ENCODE measurements at regions not wholly inside any gene's neighbourhood (a gene's known extent, or its start where the extent isn't known, plus 50 kb on each side); places are given as distances from the start of the nearest gene placed in this dataset.

DNA sequence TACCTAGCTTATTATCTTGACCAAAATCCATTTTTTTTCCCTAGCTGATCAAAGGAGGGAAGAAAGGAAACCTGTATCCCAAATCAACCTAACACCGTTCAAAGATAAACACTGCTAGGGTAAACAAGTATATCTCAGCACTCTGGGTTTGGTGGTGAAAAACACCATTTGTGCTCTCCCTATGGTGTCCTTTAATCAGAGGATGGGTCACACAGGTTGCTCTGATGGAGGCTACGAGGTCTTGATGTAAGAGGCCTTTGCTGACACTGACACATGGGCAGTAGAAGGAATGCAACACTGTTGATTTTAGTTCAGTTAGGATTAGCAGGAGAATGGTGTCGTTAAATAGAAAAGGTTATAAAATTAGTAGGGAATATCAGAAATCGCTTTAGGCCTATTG lies 179.3 kb downstream of the HDGFL1 start:
- Histone ChIP-seq H3K9me3 (ENCODE audit: control insufficient read depth, insufficient read depth, low read depth, low read length) (no peaks in the 10 kb centered on the region), H3K4me3 (ENCODE audit: low read depth, low read length) (no peak overlapping the region), H3K27ac (ENCODE audit: extremely low read depth, low read depth, low read length) (no peak overlapping the region), H3K4me1 (ENCODE audit: control insufficient read depth, insufficient read depth, low read length) (no peaks in the 10 kb centered on the region), H3K36me3 (ENCODE audit: control insufficient read depth in 2 of 2, insufficient read depth in 1 of 2, low read length in 2 of 2) (no peaks in the 10 kb centered on the region)
- POLR2A ChIA-PET = no interaction called here
- CTCF ChIA-PET = no interaction called here
- TF ChIP-seq RBAK (tag by site-specific recombination; IDR thresholded peaks at IDR 0.05) = no peak
- no peak for TF ChIP-seq ZNF670 (tag by site-specific recombination; IDR thresholded peaks at IDR 0.05; ENCODE audit: low read depth)
- no peak for TF ChIP-seq KLF1 (tag by site-specific recombination; IDR thresholded peaks at IDR 0.05)
- TF ChIP-seq, protein P1, sequence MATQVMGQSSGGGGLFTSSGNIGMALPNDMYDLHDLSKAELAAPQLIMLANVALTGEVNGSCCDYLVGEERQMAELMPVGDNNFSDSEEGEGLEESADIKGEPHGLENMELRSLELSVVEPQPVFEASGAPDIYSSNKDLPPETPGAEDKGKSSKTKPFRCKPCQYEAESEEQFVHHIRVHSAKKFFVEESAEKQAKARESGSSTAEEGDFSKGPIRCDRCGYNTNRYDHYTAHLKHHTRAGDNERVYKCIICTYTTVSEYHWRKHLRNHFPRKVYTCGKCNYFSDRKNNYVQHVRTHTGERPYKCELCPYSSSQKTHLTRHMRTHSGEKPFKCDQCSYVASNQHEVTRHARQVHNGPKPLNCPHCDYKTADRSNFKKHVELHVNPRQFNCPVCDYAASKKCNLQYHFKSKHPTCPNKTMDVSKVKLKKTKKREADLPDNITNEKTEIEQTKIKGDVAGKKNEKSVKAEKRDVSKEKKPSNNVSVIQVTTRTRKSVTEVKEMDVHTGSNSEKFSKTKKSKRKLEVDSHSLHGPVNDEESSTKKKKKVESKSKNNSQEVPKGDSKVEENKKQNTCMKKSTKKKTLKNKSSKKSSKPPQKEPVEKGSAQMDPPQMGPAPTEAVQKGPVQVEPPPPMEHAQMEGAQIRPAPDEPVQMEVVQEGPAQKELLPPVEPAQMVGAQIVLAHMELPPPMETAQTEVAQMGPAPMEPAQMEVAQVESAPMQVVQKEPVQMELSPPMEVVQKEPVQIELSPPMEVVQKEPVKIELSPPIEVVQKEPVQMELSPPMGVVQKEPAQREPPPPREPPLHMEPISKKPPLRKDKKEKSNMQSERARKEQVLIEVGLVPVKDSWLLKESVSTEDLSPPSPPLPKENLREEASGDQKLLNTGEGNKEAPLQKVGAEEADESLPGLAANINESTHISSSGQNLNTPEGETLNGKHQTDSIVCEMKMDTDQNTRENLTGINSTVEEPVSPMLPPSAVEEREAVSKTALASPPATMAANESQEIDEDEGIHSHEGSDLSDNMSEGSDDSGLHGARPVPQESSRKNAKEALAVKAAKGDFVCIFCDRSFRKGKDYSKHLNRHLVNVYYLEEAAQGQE (tag by site-specific recombination; IDR thresholded peaks at IDR 0.05) = no peak
- no peak for TF ChIP-seq ZBTB6 (tag by site-specific recombination; IDR thresholded peaks at IDR 0.05)
- TF ChIP-seq ZNF624 (tag by site-specific recombination; IDR thresholded peaks at IDR 0.05) = no peak
- TF ChIP-seq, protein P2, sequence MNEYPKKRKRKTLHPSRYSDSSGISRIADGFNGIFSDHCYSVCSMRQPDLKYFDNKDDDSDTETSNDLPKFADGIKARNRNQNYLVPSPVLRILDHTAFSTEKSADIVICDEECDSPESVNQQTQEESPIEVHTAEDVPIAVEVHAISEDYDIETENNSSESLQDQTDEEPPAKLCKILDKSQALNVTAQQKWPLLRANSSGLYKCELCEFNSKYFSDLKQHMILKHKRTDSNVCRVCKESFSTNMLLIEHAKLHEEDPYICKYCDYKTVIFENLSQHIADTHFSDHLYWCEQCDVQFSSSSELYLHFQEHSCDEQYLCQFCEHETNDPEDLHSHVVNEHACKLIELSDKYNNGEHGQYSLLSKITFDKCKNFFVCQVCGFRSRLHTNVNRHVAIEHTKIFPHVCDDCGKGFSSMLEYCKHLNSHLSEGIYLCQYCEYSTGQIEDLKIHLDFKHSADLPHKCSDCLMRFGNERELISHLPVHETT (tag by site-specific recombination; IDR thresholded peaks at IDR 0.05) = no peak
- no peak for TF ChIP-seq ZNF707 (tag by site-specific recombination; IDR thresholded peaks at IDR 0.05)
- no peak for TF ChIP-seq ZNF530 (tag by site-specific recombination; IDR thresholded peaks at IDR 0.05; ENCODE audit: low read depth)
- TF ChIP-seq HOXC10 (CRISPR knock-in tag; IDR thresholded peaks at IDR 0.05) = no peak
- TF ChIP-seq, protein P3, sequence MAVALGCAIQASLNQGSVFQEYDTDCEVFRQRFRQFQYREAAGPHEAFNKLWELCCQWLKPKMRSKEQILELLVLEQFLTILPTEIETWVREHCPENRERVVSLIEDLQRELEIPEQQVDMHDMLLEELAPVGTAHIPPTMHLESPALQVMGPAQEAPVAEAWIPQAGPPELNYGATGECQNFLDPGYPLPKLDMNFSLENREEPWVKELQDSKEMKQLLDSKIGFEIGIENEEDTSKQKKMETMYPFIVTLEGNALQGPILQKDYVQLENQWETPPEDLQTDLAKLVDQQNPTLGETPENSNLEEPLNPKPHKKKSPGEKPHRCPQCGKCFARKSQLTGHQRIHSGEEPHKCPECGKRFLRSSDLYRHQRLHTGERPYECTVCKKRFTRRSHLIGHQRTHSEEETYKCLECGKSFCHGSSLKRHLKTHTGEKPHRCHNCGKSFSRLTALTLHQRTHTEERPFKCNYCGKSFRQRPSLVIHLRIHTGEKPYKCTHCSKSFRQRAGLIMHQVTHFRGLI (tag by site-specific recombination; IDR thresholded peaks at IDR 0.05) = no peak
- no peak for TF ChIP-seq SCRT2 (tag by site-specific recombination; IDR thresholded peaks at IDR 0.05)
- no peak for TF ChIP-seq ZNF501 (tag by site-specific recombination; IDR thresholded peaks at IDR 0.05)
- no peak for TF ChIP-seq ZNF585B (tag by site-specific recombination; IDR thresholded peaks at IDR 0.05)
- TF ChIP-seq ZNF19 (tag by site-specific recombination; IDR thresholded peaks at IDR 0.05; ENCODE audit: low read depth) = no peak

- H3K4me3 ChIP-seq (ENCODE audit: low read depth, low read length) = no peak overlapping the region
- no peaks in the 10 kb centered on the region for H3K9me3 ChIP-seq (ENCODE audit: control insufficient read depth, insufficient read depth, low read depth, low read length)
- H3K4me1 ChIP-seq (ENCODE audit: control insufficient read depth, insufficient read depth, low read length) = no peaks in the 10 kb centered on the region
- ChIA-PET CTCF (no interaction called here), POLR2A (no interaction called here)
- H3K27ac ChIP-seq (ENCODE audit: extremely low read depth, low read depth, low read length) = no peak overlapping the region
- no peaks in the 10 kb centered on the region for H3K36me3 ChIP-seq (ENCODE audit: control insufficient read depth in 2 of 2, insufficient read depth in 1 of 2, low read length in 2 of 2)
- TF ChIP-seq, protein P4, sequence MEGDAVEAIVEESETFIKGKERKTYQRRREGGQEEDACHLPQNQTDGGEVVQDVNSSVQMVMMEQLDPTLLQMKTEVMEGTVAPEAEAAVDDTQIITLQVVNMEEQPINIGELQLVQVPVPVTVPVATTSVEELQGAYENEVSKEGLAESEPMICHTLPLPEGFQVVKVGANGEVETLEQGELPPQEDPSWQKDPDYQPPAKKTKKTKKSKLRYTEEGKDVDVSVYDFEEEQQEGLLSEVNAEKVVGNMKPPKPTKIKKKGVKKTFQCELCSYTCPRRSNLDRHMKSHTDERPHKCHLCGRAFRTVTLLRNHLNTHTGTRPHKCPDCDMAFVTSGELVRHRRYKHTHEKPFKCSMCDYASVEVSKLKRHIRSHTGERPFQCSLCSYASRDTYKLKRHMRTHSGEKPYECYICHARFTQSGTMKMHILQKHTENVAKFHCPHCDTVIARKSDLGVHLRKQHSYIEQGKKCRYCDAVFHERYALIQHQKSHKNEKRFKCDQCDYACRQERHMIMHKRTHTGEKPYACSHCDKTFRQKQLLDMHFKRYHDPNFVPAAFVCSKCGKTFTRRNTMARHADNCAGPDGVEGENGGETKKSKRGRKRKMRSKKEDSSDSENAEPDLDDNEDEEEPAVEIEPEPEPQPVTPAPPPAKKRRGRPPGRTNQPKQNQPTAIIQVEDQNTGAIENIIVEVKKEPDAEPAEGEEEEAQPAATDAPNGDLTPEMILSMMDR (tag by site-specific recombination; IDR thresholded peaks at IDR 0.05) = no peak
- TF ChIP-seq ZNF600 (tag by site-specific recombination; IDR thresholded peaks at IDR 0.05) (no peak), YY2 (tag by site-specific recombination; IDR thresholded peaks at IDR 0.05) (no peak), ZNF174 (tag by site-specific recombination; IDR thresholded peaks at IDR 0.05) (no peak), ZNF350 (tag by site-specific recombination; IDR thresholded peaks at IDR 0.05) (no peak)
Observed at GRCh38 chr6:22749696-22750095, 180.3 kb downstream of the HDGFL1 start.
